GM18870 (cell line): ENCODE measurements at regions not wholly inside any gene's neighbourhood (a gene's known extent, or its start where the extent isn't known, plus 50 kb on each side); places are given as distances from the start of the nearest gene placed in this dataset.
"Not testable (repeated sequence)": the region's sequence is repeated elsewhere in the genome, so short reads cannot be mapped to it uniquely, and the experiment has no call there.

Source experiments
- ATAC-seq: cut with Tn5 transposase; IDR thresholded peaks from one replicate; pipeline ENCODE4 v1.9.1; 2021; ENCODE audit warnings: moderate library complexity; ENCODE audit not compliant: unreplicated experiment

GRCh38 chr14:53748691-53749090 lies 207.9 kb downstream of the BMP4 start:
- no peak for ATAC-seq

- no peak for ATAC-seq
Observed at GRCh38 chr14:53744857-53745256, 211.8 kb downstream of the BMP4 start.

GRCh38 chr14:53743371-53743770 lies 213.3 kb downstream of the BMP4 start:
- no peak for ATAC-seq

GRCh38 chr14:53742233-53742620 lies 214.4 kb downstream of the BMP4 start:
- ATAC-seq, result no peak

- no peak for ATAC-seq
Observed at GRCh38 chr14:53741479-53742232, 215.0 kb downstream of the BMP4 start.

GRCh38 chr14:53740570-53740969 lies 216.1 kb downstream of the BMP4 start:
- ATAC-seq, result no peak

GRCh38 chr14:53735916-53736315 lies 220.7 kb downstream of the BMP4 start:
- no peak for ATAC-seq

- ATAC-seq, result no peak
Observed at GRCh38 chr14:53723221-53723620, 233.4 kb downstream of the BMP4 start.

GRCh38 chr14:53719536-53719935 lies 237.1 kb downstream of the BMP4 start:
- ATAC-seq, result no peak

- ATAC-seq, result no peak
Observed at GRCh38 chr14:53716578-53716977, 240.0 kb downstream of the BMP4 start.

GRCh38 chr14:53715193-53715721 lies 241.4 kb downstream of the BMP4 start:
- no peak for ATAC-seq

- no peak for ATAC-seq
Observed at GRCh38 chr14:53714495-53715192, 242.0 kb downstream of the BMP4 start.

- not testable (repeated sequence) for ATAC-seq
Observed at GRCh38 chr14:53712901-53713300, 243.7 kb downstream of the BMP4 start.

GRCh38 chr14:53711205-53711604 lies 245.4 kb downstream of the BMP4 start:
- ATAC-seq, result no peak

- ATAC-seq, result no peak
Observed at GRCh38 chr14:53710615-53711014, 246.0 kb downstream of the BMP4 start.

- ATAC-seq, result no peak
Observed at GRCh38 chr14:53709381-53709780, 247.2 kb downstream of the BMP4 start.

- ATAC-seq, result no peak
Observed at GRCh38 chr14:53703457-53703856, 253.2 kb downstream of the BMP4 start.

- peak; percentile 60 for ATAC-seq
Observed at GRCh38 chr14:53701108-53701875, 255.3 kb downstream of the BMP4 start.

GRCh38 chr14:53696217-53696965 lies 260.2 kb downstream of the BMP4 start:
- no peak for ATAC-seq

- no peak for ATAC-seq
Observed at GRCh38 chr14:53695692-53696214, 260.9 kb downstream of the BMP4 start.

GRCh38 chr14:53692885-53693284 lies 263.7 kb downstream of the BMP4 start:
- no peak for ATAC-seq
